HG02623 (cell line): ENCODE measurements at regions not wholly inside any gene's neighbourhood (a gene's known extent, or its start where the extent isn't known, plus 50 kb on each side); places are given as distances from the start of the nearest gene placed in this dataset.

ENCODE experiments used
- ATAC-seq: cut with Tn5 transposase; IDR thresholded peaks from one replicate; pipeline ENCODE4 v1.9.1; 2021; ENCODE audit warnings: moderate library complexity; ENCODE audit not compliant: unreplicated experiment

GRCh38 chr14:51468523-51468922, 183.2 kb upstream of the FRMD6 start:
- no peak for ATAC-seq

DNA sequence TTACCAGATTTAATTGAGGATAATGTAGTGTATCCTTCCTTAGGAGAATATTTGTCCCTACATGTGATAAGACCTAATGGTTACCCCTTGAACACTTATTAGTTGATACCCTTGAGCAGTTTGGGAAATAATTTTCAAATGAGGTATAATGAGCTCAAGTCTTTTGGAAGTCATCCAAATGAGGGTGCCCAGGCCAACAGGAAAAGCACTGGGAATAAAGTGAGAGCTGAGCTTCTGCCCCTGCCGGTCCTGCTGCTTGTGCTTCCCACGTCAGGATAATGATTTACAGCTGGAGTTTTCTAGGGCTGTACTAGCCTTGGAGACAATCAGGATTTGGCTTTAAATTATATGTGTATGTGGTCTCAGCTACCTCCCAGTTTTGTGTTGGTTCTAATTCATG, 178.8 kb upstream of the FRMD6 start:
- no peak for ATAC-seq

- no peak for ATAC-seq
Observed at GRCh38 chr14:51473351-51473750, 178.4 kb upstream of the FRMD6 start.

DNA sequence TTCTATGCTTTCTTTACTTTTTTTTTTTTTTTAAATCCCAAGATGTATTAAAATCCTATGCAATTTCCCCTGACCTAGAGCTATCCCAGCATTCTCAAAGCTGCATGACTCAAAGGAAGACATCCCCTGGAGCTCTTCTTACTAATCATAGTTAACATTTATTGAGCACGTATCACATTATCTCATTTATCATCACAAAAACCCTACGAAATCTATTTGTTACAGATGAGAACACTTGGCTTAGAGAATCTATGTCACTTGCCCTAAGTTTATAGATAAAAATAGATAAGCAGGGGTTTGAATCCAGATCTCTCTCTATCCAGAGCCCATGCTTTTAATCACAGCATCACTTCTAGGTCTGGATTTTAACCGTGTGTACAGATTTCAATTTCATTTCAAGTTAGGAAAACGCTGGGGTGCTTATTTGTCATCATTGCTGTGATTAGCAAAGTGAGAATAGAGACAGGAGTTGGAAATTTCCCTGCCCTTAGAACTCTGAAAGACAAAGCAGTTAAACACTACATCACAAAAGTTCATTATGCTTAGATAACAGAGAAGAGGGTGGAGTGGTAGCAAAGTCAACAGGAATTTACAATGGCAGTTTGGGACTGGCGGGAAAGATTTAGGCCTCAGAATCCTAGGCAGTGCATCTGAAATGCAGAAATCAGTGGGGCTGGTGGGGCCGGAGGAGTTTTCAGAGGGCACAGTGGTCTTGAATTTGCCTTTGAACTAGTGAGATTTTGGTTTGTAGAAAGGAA, 177.7 kb upstream of the FRMD6 start:
- no peak for ATAC-seq

DNA sequence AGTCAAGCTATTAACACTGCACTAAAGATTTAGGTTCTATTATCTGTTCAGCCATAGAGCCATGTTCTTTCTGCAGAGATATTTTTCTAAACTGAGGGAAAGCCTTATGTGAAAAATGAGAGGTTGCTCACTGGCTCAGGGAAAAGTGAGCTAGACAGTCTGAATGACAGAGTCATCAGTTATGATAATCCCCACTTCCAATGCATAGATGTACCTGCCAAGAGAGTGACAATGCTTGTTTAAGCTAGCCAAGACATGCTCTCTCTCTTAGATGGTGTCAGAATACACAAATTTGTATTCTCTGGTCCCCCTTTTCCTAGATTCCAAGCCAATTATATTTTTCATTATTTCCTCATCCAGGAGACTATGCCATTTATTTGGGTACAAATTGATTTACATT, 176.9 kb upstream of the FRMD6 start:
- no peak for ATAC-seq

DNA sequence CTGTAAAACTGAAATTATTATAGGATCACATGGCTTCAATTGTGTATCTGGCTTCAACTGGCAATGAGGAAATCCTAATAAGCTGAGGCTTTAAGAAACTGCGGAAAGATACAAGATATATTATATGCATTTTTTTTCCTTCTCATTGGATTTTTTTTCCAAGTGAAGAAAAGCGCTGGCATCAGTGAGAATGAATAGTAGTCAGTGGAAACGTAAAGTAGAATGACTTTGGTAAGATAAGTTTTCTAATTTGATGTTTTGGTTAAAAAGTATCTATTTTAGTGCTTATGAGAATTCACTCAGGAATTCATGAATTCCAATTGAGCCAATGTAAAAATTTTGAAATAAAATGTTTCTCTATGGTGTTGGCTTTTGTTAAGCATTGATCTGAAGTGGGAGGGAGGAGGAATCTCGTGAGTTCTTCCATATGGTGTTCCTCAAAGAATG, 173.5 kb upstream of the FRMD6 start:
- no peak for ATAC-seq

GRCh38 chr14:51479584-51480325, 172.0 kb upstream of the FRMD6 start:
- no peak for ATAC-seq

GRCh38 chr14:51481643-51482042, 170.1 kb upstream of the FRMD6 start:
- no peak for ATAC-seq

DNA sequence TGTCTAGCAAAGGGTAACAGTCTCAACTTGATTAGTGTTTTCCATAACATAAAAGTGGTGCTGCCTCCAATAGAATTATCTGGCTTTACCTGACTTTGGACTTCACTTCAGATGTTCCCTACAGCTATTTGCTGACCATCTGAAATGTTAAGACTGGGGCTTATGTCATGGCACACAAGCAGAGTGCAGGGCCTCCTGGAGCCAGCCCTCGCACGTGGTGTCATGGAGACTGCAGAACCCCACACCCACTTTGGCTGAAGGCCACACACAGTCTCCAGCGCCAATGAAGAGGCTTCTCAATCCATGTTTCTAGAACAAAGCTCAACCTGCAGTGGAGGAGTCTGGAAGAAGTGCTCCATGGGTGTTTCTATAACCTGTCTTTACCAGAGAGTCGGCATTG, 169.6 kb upstream of the FRMD6 start:
- ATAC-seq = no peak

- ATAC-seq = no peak
Observed at GRCh38 chr14:51484485-51484884, 167.2 kb upstream of the FRMD6 start.

DNA sequence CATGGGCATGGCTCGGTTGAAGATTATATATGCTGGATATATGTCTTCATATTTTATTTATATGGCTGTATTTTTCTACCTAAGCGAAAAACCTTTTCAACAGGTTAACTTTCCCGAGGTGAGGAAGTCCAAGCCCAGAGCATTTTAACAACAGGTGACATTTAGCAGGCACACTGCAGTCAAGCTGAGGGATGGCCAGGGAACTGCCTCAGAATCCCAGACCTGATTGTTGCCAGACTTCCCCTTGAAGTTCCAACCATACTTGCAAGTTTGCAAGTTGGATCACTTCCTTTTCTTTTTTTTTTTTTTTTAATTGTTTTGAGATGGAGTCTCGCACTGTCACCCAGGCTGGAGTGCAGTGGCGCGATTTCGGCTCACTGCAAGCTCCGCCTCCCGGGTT, 166.0 kb upstream of the FRMD6 start:
- no peak for ATAC-seq

GRCh38 chr14:51487848-51488247, 163.9 kb upstream of the FRMD6 start:
- no peak for ATAC-seq

DNA sequence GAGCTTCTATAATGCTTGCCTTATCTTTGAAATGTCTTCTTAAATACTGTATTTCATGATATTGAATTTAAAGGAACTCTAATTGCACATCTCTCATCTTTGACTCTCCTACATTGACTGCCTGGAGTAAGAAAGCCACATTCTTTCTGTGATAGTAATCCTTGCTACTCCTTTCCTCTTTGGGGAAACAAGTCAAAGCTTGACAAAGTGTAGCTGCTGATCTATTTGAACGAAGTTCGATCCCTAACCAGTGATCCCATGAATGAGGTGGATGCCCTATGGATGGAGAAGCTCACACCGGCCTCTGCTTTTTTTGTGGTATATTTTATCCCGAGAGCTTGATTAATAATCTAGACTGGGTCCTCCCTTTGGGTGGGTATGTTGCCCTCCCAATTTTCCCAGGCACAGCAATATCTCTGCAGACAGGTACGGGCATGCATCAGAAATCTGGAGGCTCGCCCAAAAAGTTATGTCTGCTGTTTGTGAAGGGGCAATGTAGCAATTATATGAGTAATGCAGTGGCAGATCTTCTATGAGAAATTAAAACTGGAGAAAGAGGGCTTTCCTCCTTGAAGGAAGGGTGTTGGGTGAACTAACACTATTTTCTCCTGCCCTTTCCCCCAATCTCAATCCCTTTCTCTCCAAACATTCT, 163.0 kb upstream of the FRMD6 start:
- no peak for ATAC-seq

GRCh38 chr14:51490205-51490604, 161.5 kb upstream of the FRMD6 start:
- no peak for ATAC-seq

DNA sequence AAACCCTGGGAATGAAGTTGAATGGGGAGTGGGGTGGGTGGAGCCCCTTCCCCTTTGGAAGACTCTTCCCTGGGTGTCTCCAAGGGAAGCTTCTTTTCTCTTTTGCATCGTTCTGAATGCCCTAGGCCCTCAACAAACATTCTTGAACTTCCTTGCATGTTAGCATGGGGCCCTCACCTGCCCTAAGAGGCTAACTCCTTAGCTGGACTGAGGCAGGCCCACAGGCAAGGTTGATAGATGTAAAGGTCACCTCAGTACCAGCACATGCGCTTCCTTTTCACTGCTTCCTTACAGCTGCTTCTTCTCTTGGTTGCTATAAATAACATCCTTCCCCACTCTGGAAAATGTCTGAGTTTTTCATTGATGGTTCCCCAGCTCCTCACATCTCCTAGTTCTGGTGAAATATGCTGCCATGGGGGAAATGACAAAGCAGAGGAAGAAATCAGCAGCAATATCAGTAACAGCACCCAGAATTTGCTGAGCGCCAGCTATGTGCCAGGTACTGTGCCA, 160.6 kb upstream of the FRMD6 start:
- ATAC-seq = no peak

- ATAC-seq = no peak
Observed at GRCh38 chr14:51491776-51492175, 159.9 kb upstream of the FRMD6 start.

DNA sequence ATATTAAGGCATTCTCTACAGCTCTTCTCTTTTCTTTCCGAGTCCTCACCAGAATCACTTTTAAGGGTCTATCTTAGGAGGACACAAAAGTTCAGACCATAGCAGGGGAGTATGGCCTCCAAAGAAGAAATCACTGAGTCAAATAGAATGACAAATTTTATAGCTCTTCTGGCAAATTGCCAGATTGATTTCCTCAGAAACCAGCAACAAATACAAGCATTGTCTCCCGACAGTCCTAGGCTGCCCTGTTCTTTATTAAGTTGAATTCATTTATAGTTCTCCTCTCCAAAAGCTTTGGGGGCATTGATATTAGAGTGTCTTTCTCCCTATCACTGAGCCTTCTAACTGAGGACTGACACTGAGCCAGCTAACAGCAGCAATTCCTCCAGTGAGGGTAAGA, 156.4 kb upstream of the FRMD6 start:
- ATAC-seq = no peak

GRCh38 chr14:51498411-51499227, 153.1 kb upstream of the FRMD6 start:
- no peak for ATAC-seq

GRCh38 chr14:51500776-51501175, 150.9 kb upstream of the FRMD6 start:
- no peak for ATAC-seq

DNA sequence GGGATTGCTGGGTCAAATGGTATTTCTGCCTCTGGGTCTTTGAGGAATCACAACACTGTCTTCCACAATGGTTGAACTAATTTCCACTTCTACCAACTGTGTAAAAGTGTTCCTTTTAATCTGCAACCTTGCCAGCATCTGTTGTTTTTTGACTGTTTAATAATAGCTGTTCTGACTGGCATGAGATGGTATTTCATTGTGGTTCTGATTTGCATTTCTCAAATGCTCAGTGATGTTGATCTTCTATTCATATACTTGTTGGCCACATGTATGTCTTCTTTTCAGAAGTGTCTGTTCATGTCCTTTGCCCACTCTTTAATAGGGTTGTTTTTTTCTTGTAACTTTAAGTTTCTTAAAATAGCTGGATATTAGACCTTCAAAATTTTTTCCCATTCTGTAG, 150.0 kb upstream of the FRMD6 start:
- no peak for ATAC-seq

DNA sequence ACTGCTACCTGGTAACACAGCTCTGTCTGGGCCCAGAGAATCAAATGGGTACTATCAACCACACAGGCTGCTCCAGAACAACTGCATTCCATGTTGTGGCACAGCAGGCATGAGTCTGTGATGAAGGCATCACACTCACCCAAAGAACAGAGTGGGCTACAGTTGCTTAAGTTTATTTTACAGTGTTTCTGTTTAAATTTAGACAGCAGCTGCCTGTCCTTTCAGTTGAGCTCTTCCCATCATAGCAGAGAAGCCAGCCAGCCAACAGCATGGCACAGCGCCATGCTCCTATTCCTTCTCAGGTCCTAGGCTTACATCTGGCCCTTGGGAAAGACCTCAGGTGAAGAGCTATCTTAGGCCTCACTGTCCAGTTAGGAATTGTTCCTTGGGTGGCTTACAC, 147.0 kb upstream of the FRMD6 start:
- no peak for ATAC-seq
